Mesothelial cell of epicardium (in vitro differentiated cells): ENCODE measurements at regions not wholly inside any gene's neighbourhood (a gene's known extent, or its start where the extent isn't known, plus 50 kb on each side); places are given as distances from the start of the nearest gene placed in this dataset.

Source experiments
- DNase-seq, 2 experiments: peaks; one replicate each; pipeline ENCODE4 v3.0.0; 2021; ENCODE audit warnings: low spot score in 2 of 2; ENCODE audit not compliant: unreplicated experiment in 2 of 2
- H3K27ac Mint-ChIP-seq: 2 replicates; pipeline ENCODE4 v1.8.0; 2021; ENCODE audit warnings: mixed read lengths
- H3K27me3 Mint-ChIP-seq: 2 replicates; pipeline ENCODE4 v1.8.0; 2021; ENCODE audit warnings: low read depth, mixed read lengths
- H3K36me3 Mint-ChIP-seq: 2 replicates; pipeline ENCODE4 v1.8.0; 2021; ENCODE audit warnings: mixed read lengths
- H3K4me1 Mint-ChIP-seq: 2 replicates; pipeline ENCODE4 v1.8.0; 2021; ENCODE audit warnings: mixed read lengths
- H3K4me3 Mint-ChIP-seq: 2 replicates; pipeline ENCODE4 v1.8.0; 2021; ENCODE audit warnings: mild to moderate bottlenecking, moderate library complexity, mixed read lengths
- H3K9me3 Mint-ChIP-seq: 2 replicates; pipeline ENCODE4 v1.8.0; 2021; ENCODE audit warnings: mixed read lengths
- TF ChIP-seq, protein P1 (sequence below): fragments of 200-600 bp; sonication (generic); IDR thresholded peaks from one replicate; pipeline ENCODE4 v1.5.0; 2021; ENCODE audit warnings: antibody characterized with exemption; ENCODE audit not compliant: unreplicated experiment

DNA sequence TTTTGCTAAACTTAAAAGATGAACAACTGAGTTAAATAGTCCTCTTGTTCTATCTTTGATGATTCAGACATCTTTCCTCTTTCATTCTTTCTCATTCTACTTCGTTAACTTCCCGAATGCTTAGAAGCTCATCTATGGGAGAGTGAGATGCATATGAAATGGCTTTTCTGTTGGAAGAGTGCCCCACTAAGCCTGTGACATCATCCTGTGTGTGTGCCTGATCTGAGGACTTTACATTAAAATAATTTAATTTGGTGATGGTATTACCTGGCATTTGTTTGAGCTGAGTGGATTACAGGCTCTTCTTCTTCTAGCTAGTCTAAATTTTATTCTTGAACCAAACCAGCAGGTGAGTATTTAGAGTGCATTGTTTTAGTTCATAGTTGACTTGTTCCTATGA lies 626.5 kb downstream of the QKI start:
- H3K36me3 Mint-ChIP-seq, result no peaks in the 10 kb centered on the region
- DNase-seq, result no peak
- peaks cover 10% of the 10 kb centered on the region for H3K9me3 Mint-ChIP-seq
- H3K4me1 Mint-ChIP-seq, result peaks cover 2% of the 10 kb centered on the region
- H3K27me3 Mint-ChIP-seq, result no peaks in the 10 kb centered on the region
- H3K27ac Mint-ChIP-seq, result no peak overlapping the region
- TF ChIP-seq, protein P1, sequence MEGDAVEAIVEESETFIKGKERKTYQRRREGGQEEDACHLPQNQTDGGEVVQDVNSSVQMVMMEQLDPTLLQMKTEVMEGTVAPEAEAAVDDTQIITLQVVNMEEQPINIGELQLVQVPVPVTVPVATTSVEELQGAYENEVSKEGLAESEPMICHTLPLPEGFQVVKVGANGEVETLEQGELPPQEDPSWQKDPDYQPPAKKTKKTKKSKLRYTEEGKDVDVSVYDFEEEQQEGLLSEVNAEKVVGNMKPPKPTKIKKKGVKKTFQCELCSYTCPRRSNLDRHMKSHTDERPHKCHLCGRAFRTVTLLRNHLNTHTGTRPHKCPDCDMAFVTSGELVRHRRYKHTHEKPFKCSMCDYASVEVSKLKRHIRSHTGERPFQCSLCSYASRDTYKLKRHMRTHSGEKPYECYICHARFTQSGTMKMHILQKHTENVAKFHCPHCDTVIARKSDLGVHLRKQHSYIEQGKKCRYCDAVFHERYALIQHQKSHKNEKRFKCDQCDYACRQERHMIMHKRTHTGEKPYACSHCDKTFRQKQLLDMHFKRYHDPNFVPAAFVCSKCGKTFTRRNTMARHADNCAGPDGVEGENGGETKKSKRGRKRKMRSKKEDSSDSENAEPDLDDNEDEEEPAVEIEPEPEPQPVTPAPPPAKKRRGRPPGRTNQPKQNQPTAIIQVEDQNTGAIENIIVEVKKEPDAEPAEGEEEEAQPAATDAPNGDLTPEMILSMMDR, result no peak
- no peak overlapping the region for H3K4me3 Mint-ChIP-seq

DNA sequence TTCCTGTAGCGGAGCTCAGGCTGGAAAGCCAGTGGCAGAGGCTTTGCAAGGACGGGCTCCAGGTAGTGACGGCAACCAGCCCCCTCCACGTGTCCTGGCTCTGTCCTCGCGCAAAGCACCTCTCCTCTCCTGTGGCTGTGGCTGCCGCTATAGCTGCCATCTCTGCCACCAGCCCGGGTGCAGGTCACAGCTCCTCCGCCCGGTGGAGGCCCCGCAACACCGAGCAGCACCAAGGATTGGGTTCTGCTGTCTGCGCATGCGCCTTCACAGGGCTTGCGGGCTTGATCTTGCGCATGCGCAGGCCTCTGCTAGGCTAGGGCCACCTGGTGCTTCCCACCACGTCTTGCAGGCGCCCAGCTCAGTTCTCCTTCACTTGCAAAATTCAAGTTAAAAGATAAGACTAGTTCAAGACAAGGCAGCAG lies 625.4 kb downstream of the QKI start:
- Mint-ChIP-seq H3K9me3 (peaks cover 10% of the 10 kb centered on the region), H3K27me3 (no peaks in the 10 kb centered on the region), H3K4me1 (peaks cover 3% of the 10 kb centered on the region), H3K36me3 (no peaks in the 10 kb centered on the region), H3K27ac (no peak overlapping the region), H3K4me3 (no peak overlapping the region)
- TF ChIP-seq, protein P1, result no peak
- DNase-seq, result no peak

DNA sequence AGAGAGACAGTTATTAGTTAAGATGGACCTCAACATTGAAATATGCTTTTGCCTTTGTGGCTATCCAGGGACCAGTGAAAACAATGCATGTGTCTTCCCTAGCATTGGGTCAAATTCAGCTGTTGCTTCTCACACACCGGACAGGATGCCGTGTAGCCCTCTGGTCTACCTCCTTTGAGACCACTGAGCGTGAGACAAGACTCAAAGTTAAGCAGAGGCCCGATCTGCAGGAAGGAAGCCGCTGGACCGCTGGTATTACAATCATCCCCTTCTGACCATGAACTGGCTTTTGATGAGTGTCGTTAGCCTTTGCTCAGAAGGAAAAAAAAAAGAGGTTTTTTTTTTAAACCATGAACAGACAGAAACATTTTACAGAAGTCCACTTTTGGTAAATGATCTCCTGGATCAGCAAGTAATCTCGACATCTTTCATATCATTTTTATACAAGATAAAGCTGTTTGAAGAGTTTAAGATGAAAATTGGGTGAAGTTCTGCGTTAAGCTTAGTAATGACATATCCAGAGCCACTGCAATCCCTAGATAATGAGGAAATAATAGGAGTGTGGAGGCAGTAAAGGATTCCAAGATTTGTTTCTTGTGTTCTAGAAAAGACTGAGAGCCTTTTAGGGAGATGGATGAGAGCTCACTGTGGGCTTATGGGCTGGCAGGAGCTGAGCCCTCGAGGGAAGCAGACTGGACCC lies 622.8 kb downstream of the QKI start:
- TF ChIP-seq, protein P1, result no peak
- peaks cover 3% of the 10 kb centered on the region for H3K4me1 Mint-ChIP-seq
- DNase-seq, result no peak
- no peaks in the 10 kb centered on the region for H3K36me3 Mint-ChIP-seq
- H3K9me3 Mint-ChIP-seq, result no peaks in the 10 kb centered on the region
- H3K4me3 Mint-ChIP-seq, result no peak overlapping the region
- no peak overlapping the region for H3K27ac Mint-ChIP-seq
- H3K27me3 Mint-ChIP-seq, result no peaks in the 10 kb centered on the region

DNA sequence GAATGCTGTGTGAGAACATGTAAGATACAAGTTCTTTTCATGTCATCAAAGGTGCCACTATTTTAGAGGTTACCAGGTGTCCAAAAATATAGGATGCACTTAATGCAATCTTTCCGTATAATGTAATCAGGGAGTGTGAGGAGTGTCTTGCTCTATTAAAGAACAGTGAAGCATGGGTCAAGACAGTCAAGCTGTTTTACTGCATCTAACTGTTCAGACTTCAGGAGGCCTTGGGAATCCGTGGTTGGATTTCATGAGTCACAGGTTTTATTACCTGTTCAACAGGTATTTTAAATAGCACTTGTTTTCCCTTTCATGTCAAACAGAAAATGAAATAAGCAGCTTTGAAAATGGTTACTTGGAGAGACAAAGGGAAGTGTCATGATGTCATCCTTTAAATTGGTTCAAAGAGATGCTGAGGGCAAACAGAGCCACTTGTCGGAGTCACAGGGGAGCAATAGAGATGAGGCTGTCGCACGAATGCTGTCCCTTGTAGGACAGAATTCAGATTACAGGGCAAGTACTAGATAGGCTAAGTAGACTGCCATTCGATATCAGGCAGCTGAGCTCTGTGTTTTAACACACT lies 621.5 kb downstream of the QKI start:
- Mint-ChIP-seq H3K4me3 (no peak overlapping the region), H3K27ac (no peak overlapping the region), H3K9me3 (peaks cover 4% of the 10 kb centered on the region), H3K36me3 (no peaks in the 10 kb centered on the region), H3K4me1 (peaks cover 3% of the 10 kb centered on the region), H3K27me3 (no peaks in the 10 kb centered on the region)
- TF ChIP-seq, protein P1, result no peak
- DNase-seq, result no peak

DNA sequence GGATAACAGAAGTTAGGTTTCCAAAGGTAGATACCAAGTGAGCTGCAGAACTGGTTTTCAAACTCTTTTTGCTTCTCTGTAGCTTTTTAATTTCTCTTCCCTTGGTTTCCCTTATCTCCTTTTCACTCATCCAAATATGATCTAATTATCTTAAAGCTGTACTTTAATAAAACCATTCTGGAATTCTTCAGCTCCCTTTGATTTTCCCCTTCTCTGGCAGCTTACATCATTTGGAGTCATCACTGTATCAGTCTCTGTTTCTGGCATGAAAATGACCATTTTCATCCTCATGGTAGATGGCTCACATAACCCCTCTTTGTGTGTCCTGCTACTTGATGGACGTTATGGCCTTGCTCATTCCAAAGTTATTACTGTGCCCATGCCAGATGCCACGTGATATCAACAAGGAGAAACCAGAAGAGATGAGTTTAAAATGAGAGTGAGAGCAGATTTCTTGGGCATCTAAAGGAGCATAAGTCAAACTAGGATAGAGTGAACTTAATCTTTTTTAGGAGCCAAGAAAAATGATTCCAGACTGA lies 620.2 kb downstream of the QKI start:
- no peaks in the 10 kb centered on the region for H3K36me3 Mint-ChIP-seq
- no peak overlapping the region for H3K4me3 Mint-ChIP-seq
- H3K4me1 Mint-ChIP-seq, result peaks cover 3% of the 10 kb centered on the region
- H3K27ac Mint-ChIP-seq, result no peak overlapping the region
- TF ChIP-seq, protein P1, result no peak
- peaks cover 6% of the 10 kb centered on the region for H3K9me3 Mint-ChIP-seq
- DNase-seq, result no peak
- H3K27me3 Mint-ChIP-seq, result no peaks in the 10 kb centered on the region
